ENCODE measurements at regions not wholly inside any gene's neighbourhood (a gene's known extent, or its start where the extent isn't known, plus 50 kb on each side); places are given as distances from the start of the nearest gene placed in this dataset.
"Not testable (repeated sequence)": the region's sequence is repeated elsewhere in the genome, so short reads cannot be mapped to it uniquely, and the experiment has no call there.

DNA sequence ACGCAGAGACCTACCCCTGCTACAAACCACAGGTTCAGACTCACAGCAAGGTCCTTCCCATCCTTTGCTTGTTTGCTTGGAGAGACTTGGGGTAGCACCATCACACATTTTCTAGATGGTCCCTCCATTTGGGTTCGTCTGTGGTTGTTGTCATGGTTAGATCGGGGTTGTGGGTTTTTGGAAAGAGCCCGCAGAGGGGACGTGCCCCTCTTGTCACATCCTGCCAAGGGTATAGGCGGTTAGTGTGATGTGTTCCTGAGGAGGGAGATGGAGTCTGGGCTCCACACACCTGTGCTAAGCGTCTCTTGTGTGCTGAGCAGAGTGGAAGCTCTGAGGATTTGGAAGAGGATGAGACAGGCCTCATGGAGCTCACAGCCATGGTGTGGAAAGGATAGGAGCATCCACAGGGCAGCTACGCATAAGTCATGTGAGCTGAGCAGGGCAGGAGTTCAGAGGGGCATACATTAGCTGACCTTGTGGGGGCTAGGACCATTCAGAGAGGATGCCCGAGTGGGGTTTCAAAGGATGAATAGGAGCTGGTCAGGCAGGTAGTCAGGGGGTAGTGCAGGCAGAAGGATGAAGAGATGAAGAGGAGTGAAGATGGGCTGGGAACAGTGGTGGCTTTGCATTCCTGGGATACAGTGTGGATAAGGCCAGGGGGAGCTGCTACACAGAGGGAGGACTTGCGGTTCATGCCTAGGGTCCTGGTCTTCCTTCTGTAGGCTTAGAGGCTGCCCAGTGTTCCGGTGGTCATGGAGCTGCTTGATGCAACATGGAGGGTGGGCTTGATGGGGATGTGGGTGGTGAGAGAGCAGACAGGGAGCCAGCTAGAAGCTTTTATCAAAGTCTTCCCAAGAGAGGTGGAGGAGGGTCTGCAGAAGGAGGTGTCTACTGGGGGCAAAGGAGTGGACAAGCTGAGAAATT lies 62.9 kb downstream of the ACKR3 start:
- DNase-seq = no peak

- DNase-seq = no peak
These were observed 63.6 kb downstream of the ACKR3 start for GRCh38 chr2:236633219-236633570.

DNA sequence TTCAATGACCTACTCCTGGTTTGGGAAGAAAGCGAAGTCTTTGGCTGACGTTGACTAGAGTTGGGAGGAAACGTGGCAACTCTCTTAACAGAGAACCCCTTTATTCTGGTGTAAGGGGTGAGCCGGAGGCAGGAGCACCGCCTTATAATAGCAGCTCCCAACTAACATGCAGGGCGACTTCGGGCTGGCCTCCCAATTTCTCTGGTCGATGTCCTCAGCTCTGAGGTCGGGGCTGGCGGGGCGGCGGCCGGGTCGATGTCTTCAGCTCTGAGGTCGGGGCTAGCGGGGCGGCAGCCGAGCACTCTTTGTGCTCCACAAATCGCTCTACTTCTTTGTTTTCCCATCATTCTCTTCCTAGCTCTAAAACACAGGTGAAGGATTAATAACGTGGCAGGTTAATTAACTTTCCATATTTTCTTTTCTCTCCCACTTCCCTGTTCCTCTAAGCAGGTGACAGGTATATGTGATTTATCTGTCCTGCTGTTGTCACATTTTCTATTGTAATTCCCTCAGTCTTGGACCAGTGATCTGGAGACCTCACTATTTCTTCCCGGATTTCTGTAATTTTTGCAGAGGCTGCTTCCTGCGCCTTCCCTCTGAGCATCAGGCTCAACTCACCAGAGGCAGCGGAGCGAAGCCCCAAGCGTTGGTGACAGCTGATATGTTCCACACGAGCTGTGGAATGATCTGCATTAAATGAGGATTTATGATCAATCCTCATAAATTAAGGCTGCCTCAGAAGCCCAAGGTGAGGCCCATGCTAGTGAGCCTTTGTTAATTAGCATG lies 64.3 kb downstream of the ACKR3 start:
- no peak for DNase-seq

DNA sequence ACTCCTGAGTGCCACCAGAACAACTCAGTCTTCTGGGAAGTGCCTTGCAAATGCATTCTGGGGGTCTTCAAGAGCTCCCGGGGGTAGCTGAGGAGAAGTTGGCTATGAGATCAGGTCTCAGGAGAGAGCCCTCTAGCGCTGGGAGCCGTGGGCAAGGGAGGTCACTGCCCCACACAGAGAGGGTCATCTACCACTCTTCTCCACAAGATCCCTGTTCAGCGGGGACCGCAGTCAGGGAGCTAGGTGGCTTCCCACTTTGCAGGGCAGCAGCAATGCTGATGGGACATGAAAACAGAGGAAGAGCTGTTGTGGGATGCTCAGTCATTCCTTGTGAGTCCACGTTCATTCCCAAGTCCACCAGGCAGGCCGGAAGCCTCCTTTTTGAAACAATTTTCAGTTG lies 66.6 kb downstream of the ACKR3 start:
- no peak for DNase-seq

- no peak for DNase-seq
These were observed 67.3 kb downstream of the ACKR3 start for GRCh38 chr2:236636714-236637470.

DNA sequence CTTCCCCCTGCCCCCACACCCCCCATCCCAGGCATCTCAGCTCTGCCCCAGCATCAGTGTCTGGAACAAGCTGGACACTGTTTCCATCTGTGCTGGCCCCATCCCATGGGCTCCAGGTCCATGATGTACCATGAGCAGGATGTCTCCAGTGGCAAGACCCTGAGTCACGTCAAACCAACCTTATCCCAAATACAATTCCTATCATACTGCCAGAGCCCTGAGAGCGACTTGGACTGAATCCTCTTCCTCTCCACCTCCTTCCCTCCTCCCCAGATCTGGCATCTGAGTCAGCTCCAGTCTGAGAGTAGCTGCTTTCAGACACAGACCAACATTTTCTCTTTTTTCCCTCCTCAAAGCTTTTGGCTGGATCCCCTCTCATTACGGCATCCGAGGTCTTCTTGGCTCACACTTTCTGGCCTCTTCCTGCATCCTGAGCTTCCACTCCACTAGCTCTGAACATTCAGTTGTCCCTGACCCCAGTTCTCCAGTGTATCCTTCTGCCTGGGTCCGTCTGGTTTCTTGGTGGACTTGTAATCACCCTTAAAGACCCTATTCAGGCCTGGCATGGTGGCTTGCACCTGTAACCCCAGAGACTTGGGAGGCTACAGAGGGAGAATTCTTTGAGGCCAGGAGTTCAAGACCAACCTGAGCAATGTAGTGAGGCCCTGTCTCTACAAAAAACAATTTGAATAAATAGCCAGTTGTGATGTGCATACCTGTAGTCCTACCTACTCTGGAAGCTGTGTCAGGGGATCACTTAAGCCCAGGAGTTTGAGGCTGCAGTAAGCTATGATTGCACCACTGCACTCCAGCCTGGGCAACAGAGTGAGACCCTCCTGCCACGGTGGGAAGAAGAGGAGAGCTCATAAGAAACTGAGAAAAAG lies 68.3 kb downstream of the ACKR3 start:
- no peak for DNase-seq

GRCh38 chr2:236638707-236639106 lies 69.1 kb downstream of the ACKR3 start:
- DNase-seq = no peak

GRCh38 chr2:236639461-236640235 lies 70.0 kb downstream of the ACKR3 start:
- no peak for DNase-seq

- DNase-seq = no peak
These were observed 71.6 kb downstream of the ACKR3 start for GRCh38 chr2:236641051-236641726.

- DNase-seq = no peak
These were observed 72.5 kb downstream of the ACKR3 start for GRCh38 chr2:236642125-236642524.

- no peak for DNase-seq
These were observed 73.1 kb downstream of the ACKR3 start for GRCh38 chr2:236642584-236643291.

- no peak for DNase-seq
These were observed 73.9 kb downstream of the ACKR3 start for GRCh38 chr2:236643480-236643879.

DNA sequence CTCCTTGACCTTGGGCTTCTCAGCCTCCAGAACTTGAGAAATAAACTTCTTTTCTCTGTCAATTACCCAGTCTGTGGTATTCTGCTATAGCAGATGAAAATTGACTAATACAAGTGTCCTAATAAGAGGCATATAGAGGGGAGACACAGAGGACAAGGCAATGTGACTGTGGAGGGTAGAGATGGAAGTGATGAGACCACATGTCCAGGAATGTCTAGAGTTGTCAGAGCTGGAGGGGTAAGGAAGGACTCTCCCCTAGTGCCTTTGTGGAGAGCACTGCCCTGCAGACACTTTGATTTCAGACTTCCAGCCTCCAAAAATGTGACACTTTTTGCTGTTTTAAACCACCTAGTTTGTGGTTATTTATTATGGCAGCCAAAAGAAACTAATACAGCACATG lies 74.4 kb downstream of the ACKR3 start:
- no peak for DNase-seq

GRCh38 chr2:236644502-236644911 lies 74.9 kb downstream of the ACKR3 start:
- DNase-seq = no peak

GRCh38 chr2:236645141-236645540 lies 75.5 kb downstream of the ACKR3 start:
- not testable (repeated sequence) for DNase-seq

DNA sequence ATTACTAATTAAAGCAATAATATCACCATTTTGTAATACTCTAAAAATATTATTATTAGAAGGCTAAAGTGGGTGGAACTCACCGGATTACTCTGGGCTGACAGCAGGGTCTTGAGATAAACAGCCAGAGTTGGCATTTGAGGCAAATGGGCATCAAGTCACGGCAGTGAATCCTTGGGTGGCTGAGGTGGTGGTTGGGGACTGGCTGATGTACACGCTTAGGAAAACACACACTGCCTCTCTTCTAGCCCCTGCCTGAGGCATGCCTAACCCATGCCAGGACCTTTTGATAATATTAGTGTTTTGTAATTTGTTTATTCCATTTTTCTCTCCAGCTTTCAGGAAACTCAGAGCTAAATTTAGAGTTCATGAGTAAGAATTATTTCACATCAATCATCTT lies 76.8 kb downstream of the ACKR3 start:
- no peak for DNase-seq

- DNase-seq = no peak
These were observed 77.2 kb downstream of the ACKR3 start for GRCh38 chr2:236646871-236647270.

DNA sequence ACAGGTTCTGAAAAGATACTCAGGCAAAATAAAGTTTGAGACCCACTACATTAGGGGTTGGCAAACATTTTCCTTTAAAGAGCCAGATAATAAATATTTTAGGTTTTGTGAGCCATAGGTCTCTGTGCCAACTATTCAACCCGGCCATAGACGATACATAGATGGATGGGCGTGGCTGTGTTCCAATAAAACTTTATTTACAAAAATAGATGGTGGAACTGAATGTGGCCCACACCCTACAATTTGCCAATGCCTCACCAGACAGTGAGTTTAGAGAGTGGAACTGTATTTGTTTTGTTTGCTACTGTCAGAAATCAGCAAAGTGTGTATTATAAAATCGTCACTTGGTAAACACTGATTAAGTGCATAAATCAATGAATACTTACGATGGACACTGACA lies 78.0 kb downstream of the ACKR3 start:
- DNase-seq = no peak

DNA sequence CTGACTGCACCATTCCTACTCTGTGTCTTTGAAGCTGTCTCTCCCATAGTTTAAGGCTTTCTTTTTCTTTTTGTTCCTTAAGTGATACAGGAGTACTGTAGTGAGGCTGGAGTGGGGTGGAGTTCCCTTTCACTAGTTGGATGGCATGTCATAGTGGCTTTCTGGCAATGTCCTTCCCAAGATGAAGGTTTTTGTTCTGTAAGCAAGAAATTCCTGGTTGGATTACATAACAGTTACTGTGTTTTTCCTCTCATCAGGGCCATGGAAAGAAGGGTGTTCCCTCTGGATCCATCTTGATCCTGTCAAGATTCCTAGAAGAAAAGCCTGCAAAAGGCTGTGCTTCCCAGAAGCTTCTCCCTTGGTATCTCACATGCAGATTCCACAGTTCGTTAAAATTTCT lies 84.2 kb downstream of the ACKR3 start:
- DNase-seq = no peak

GRCh38 chr2:236654496-236654895 lies 84.9 kb downstream of the ACKR3 start:
- DNase-seq = no peak
